Activated T-cell treated with anti-CD3 and anti-CD28 coated beads for 1 hour (primary cell): ENCODE measurements at regions not wholly inside any gene's neighbourhood (a gene's known extent, or its start where the extent isn't known, plus 50 kb on each side); places are given as distances from the start of the nearest gene placed in this dataset.
"Not testable (repeated sequence)": the region's sequence is repeated elsewhere in the genome, so short reads cannot be mapped to it uniquely, and the experiment has no call there.

Experiments used
- DNase-seq: peaks from one replicate; pipeline ENCODE4 v3.0.0-alpha.2; 2020; ENCODE audit warnings: low read depth

- DNase-seq: no peak
Measured at GRCh38 chr9:31588006-31588405, 796.4 kb upstream of the ACO1 start.

GRCh38 chr9:31588756-31589155, 795.7 kb upstream of the ACO1 start:
- DNase-seq: no peak

GRCh38 chr9:31590091-31590490, 794.4 kb upstream of the ACO1 start:
- DNase-seq: no peak

DNA sequence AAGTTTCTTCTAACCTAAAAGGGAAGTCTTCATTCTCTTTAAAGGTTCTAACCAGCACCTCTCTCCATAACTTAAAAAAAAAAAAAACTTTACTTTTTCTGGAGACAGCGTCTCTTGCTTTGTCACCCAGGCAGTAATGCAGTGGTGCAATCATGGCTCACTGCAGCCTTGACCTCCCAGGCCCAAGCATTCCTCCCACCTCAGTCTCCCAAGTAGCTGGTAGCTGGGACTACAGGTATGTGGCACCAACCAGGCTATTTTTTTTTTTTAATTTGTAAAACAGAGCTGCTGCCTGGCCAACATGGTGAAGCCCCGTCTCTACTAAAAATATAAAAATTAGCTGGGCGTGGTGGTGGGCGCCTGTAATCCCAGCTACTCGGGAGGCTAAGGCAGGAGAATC, 787.4 kb upstream of the ACO1 start:
- DNase-seq: not testable (repeated sequence)

DNA sequence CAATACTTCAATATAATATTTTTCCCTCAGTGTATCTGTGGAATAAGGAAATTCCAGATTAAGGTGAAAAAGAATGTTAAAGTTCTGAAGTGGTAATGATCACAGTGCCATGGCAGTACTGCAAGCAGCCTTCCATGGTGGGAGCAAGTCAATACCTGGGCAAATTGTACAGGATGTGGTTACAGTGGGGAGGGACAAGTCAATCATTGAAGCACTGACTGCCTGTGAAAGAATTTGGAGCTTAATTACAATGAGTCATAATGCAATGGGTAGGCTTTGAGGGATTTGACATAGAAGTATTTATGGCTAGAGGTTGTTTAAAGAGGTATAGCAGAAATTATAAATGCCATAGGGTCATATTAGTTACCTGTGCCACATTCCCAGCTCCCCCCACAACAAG, 786.5 kb upstream of the ACO1 start:
- DNase-seq: no peak

GRCh38 chr9:31601666-31602065, 782.8 kb upstream of the ACO1 start:
- DNase-seq: no peak

- no peak for DNase-seq
Measured at GRCh38 chr9:31604531-31604930, 779.9 kb upstream of the ACO1 start.

GRCh38 chr9:31605164-31605563, 779.3 kb upstream of the ACO1 start:
- DNase-seq: no peak

- no peak for DNase-seq
Measured at GRCh38 chr9:31606678-31607077, 777.8 kb upstream of the ACO1 start.

DNA sequence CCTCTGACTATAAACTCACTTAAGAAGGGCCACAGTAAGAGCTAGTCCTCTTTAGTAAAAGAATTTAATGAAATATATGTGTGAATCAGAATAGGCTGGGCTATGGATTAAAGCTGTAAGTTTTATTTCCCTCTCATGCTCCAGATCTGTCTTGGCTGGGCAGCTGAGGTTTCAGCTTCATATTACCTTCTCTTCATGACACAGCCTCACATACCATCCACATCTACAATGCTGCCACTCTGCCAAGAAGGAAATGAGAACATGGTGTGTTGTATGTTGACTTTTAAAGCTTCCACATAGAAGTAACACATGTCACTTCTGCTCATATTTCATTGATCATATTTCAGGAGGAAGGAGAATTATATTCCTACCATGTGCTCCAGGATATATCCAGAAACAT, 776.0 kb upstream of the ACO1 start:
- no peak for DNase-seq

DNA sequence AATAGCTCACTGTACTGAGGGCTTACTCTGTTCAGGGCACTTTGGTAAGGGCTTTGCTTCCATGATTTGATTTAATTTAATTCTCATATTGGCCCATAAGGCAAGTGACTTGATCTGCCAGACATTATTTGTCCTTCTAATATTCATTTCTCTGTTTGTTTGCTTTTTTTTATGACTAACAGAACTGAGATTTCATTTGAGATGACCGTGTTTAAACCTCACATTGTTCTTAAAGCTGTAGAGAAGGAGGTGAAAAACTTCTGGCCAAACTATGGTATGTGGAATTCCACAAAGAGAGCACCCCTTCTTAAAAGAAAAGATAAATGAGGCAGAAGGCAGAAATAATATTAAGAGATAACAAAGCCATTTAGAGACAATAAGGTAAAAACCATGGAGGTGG, 775.6 kb upstream of the ACO1 start:
- no peak for DNase-seq

GRCh38 chr9:31612336-31613030, 772.0 kb upstream of the ACO1 start:
- no peak for DNase-seq

DNA sequence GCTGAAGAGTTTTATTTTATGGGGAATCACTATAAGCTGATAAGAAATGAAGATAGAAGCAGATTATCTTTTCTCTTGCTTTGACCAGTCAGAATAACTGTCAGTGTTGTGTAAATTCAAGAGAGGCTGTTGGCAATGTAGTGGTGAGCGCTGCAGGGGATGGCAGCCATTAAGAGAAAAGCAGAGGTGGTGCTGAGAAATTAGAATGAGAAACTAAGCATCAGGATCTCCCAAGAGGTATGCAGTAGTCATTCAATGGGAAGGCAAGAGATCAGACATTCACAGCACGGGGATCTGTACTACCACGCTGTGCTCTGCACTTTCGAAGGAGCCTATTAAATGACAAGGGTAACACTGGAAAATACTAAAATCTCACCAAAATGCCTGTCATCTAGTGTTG, 768.5 kb upstream of the ACO1 start:
- DNase-seq: no peak

GRCh38 chr9:31623511-31623910, 760.9 kb upstream of the ACO1 start:
- DNase-seq: no peak

DNA sequence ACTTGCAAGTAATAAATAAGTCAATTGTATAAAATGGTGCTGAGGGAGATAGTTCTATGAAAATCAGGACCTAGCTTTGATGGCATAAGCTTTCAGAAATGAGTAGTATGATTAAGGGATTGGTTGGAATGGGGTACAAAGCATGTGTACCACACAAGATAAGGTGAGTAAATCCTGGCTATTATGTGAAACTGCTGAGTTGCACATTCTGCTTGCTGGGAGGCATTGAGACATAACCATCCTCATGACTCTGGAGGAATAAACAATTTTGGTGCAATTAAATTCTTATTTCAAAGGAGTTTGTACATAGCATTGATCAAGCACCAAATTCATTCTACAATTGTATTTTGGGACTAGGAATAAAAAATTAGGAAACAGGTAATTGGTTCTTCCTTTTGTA, 755.2 kb upstream of the ACO1 start:
- DNase-seq: no peak

- no peak for DNase-seq
Measured at GRCh38 chr9:31637265-31637664, 747.2 kb upstream of the ACO1 start.

DNA sequence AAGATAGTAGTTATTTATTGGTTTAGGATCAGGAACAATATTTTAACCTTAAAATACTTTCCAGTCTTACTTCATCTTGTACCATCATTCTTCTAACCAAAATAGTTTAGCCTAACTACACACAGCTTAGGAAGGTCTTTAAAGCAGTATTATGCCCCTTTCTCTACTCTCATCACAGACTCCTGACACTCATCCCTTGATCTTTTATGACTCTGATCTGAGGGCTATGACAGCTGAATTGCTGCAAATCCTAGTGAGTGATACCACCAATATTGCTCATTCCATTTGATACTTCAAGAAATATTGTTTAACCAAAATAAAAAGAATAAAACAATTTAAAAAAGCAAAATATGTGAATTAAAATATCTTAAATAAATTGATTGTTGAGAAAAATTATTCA, 746.6 kb upstream of the ACO1 start:
- DNase-seq: no peak

- DNase-seq: no peak
Measured at GRCh38 chr9:31639451-31639850, 745.0 kb upstream of the ACO1 start.

GRCh38 chr9:31669311-31669710, 715.1 kb upstream of the ACO1 start:
- no peak for DNase-seq

DNA sequence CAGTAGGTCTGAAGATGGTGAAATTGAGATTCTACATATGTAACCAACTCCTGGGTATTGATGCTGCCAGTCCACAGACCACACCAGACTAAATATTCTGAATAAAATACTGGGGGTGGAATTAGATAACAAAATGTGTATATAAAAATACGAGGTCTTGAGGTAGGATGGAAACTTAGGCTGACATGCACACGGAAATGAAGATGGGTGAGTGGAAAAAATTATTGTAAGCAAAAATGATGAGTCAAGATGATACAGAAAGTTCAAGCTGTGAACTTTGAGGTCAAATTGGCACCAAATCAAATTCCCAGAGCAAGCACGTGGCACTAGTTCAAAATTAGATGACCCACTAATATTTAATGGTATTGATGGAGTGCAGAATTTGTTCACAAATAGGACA, 713.4 kb upstream of the ACO1 start:
- DNase-seq: no peak

GRCh38 chr9:31674264-31674663, 710.2 kb upstream of the ACO1 start:
- DNase-seq: no peak

- no peak for DNase-seq
Measured at GRCh38 chr9:31677415-31677814, 707.0 kb upstream of the ACO1 start.

DNA sequence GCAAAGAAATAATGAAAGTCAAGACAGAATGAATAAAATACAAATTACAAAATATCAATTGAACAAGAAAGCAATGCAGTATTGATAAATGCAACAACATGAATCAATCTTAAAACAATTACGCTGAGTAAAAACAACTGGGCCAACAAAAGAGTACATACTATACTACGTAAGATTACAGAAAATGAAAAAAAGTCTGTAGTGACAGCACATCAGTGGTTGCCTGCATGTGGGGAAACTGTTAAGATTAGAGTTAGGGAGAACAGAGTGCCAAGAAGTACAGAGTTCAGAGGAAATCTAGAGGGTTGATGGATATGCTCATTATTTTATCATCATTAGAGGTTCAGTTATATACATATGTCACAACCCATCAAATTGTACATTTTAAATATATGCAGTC, 706.6 kb upstream of the ACO1 start:
- DNase-seq: no peak

GRCh38 chr9:31683116-31683515, 701.3 kb upstream of the ACO1 start:
- no peak for DNase-seq

- no peak for DNase-seq
Measured at GRCh38 chr9:31697956-31698355, 686.5 kb upstream of the ACO1 start.
